ENCODE measurements at regions not wholly inside any gene's neighbourhood (a gene's known extent, or its start where the extent isn't known, plus 50 kb on each side); places are given as distances from the start of the nearest gene placed in this dataset.

DNA sequence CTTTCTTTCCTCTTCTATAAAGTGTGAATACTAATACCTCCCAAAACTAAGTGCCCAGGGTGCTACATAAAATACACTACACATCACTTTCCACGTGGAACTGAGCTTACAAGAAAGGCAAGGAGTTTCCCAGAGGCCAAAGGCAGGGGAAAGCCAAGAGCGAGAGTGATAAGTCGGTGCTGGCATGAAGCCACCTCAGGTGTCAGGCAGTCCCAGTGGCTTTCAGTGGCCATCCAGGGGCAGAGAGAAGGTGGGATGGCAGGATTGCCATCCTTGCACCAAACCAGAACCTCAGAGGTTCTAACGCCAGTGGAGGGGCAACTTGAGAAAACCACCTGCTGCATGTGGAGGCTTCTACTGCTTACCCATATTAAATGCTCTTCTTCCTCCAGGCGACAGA is 79.7 kb upstream of the DIO3 start:
- TF ChIP-seq, protein P1, sequence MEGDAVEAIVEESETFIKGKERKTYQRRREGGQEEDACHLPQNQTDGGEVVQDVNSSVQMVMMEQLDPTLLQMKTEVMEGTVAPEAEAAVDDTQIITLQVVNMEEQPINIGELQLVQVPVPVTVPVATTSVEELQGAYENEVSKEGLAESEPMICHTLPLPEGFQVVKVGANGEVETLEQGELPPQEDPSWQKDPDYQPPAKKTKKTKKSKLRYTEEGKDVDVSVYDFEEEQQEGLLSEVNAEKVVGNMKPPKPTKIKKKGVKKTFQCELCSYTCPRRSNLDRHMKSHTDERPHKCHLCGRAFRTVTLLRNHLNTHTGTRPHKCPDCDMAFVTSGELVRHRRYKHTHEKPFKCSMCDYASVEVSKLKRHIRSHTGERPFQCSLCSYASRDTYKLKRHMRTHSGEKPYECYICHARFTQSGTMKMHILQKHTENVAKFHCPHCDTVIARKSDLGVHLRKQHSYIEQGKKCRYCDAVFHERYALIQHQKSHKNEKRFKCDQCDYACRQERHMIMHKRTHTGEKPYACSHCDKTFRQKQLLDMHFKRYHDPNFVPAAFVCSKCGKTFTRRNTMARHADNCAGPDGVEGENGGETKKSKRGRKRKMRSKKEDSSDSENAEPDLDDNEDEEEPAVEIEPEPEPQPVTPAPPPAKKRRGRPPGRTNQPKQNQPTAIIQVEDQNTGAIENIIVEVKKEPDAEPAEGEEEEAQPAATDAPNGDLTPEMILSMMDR (conservative IDR thresholded peaks at IDR 0.05; ENCODE audit: low read length): no peak
- no peak for TF ChIP-seq EZH2phosphoT487 (IDR thresholded peaks at IDR 0.05; ENCODE audit: borderline replicate concordance, low read depth, low read length)

Data from OCI-LY7 (cell line).